ENCODE measurements at regions not wholly inside any gene's neighbourhood (a gene's known extent, or its start where the extent isn't known, plus 50 kb on each side); places are given as distances from the start of the nearest gene placed in this dataset.

GRCh38 chr5:165201369-165201768 lies 1696.0 kb downstream of the MAT2B start:
- Mint-ChIP-seq H3K27me3 (no peaks in the 10 kb centered on the region), H3K9me3 (ENCODE audit: insufficient read depth) (no peaks in the 10 kb centered on the region), H3K4me3 (no peak overlapping the region), H3K4me1 (no peaks in the 10 kb centered on the region), H3K27ac (no peak overlapping the region)
- Histone ChIP-seq H3K27me3 (replicated peaks in 1 of 4; ENCODE audit: control extremely low read depth in 1 of 4, control insufficient read depth in 3 of 4, insufficient read depth in 4 of 4, low read length in 3 of 4) (no peaks in the 10 kb centered on the region), H3K36me3 (replicated peaks in 1 of 2; ENCODE audit: control extremely low read depth in 1 of 2, control insufficient read depth in 1 of 2, extremely low read depth in 1 of 2, insufficient read depth in 2 of 2, low read length in 1 of 2) (no peaks in the 10 kb centered on the region), H3K4me3 (ENCODE audit: control extremely low read depth in 1 of 5, extremely low read depth in 1 of 5, insufficient read depth in 1 of 5, low read depth in 2 of 5, low read length in 4 of 5) (no peak overlapping the region), H3K4me1 (ENCODE audit: control insufficient read depth in 2 of 2, insufficient read depth in 2 of 2, low read length in 2 of 2) (no peaks in the 10 kb centered on the region), H3K79me2 (ENCODE audit: control insufficient read depth, insufficient read depth, low read length) (no peaks in the 10 kb centered on the region), H4K20me1 (ENCODE audit: control insufficient read depth, insufficient read depth, low read length, poor library complexity, severe bottlenecking) (no peaks in the 10 kb centered on the region), H3K4me2 (replicated peaks; ENCODE audit: low read depth, low read length, poor library complexity, severe bottlenecking) (no peak overlapping the region), H2AFZ (ENCODE audit: insufficient read depth, low read depth, low read length, poor library complexity, severe bottlenecking) (no peak overlapping the region), H3K27ac (ENCODE audit: low read length in 2 of 2) (no peak overlapping the region), H3K9me3 (ENCODE audit: control extremely low read depth in 1 of 3, control insufficient read depth in 2 of 3, insufficient read depth in 1 of 3, low read length in 2 of 3) (no peaks in the 10 kb centered on the region), H3K9ac (ENCODE audit: low read length) (no peak overlapping the region)
- CTCF ChIA-PET: no interaction called here
- WGBS (ENCODE audit: insufficient coverage): no CpG with 5 or more reads among the region's 3 CpGs
- intact Hi-C loops (cut with micrococcal nuclease): no loop called here
- no peak for TF ChIP-seq EZH2 (IDR thresholded peaks at IDR 0.05; ENCODE audit: borderline replicate concordance, insufficient read depth, low read depth, low read length, poor library complexity, severe bottlenecking)
- TF ChIP-seq, protein P1, sequence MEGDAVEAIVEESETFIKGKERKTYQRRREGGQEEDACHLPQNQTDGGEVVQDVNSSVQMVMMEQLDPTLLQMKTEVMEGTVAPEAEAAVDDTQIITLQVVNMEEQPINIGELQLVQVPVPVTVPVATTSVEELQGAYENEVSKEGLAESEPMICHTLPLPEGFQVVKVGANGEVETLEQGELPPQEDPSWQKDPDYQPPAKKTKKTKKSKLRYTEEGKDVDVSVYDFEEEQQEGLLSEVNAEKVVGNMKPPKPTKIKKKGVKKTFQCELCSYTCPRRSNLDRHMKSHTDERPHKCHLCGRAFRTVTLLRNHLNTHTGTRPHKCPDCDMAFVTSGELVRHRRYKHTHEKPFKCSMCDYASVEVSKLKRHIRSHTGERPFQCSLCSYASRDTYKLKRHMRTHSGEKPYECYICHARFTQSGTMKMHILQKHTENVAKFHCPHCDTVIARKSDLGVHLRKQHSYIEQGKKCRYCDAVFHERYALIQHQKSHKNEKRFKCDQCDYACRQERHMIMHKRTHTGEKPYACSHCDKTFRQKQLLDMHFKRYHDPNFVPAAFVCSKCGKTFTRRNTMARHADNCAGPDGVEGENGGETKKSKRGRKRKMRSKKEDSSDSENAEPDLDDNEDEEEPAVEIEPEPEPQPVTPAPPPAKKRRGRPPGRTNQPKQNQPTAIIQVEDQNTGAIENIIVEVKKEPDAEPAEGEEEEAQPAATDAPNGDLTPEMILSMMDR (IDR thresholded peaks at IDR 0.05): no peak
- no peak for ATAC-seq (ENCODE audit: low read depth)
- no peak for DNase-seq
- POLR2A ChIA-PET: no interaction called here

DNA sequence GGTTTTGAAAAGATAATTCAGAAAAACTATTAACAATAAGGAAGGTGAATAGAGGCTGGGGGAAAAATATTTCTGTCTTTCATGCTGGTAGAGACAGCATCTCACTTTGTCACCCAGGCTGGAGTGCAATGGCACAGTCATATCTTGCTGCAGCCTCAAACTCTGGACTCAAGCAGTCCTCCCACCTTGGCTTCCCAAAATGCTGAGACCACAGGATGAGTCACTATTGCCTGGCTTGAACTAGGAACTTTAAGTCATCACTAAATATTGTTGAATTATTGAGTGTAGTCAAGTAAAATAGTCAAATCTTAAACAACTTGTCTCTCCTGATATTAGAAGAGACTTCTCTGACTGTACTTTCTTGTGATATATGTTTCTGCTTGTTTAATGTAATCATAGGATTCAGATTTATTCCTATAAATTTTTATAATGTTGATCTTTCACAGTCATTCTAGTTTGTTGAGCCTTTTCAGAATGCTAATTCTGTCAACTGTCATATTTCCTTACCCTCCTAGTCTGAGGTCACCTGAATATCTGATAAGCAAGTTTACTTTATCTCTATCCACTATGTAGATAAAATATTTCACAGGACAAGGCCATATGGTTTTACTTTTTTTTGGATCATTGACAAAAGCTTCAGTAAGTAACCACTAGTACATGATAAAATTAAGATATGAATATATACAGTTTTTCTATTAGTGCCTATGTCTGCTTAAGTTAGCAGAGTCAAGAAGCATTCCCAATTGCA lies 1696.5 kb downstream of the MAT2B start:
- no peak for TF ChIP-seq EZH2 (IDR thresholded peaks at IDR 0.05; ENCODE audit: borderline replicate concordance, insufficient read depth, low read depth, low read length, poor library complexity, severe bottlenecking)
- TF ChIP-seq, protein P1 (IDR thresholded peaks at IDR 0.05): no peak

More for the DNA sequence above, 1696.5 kb downstream of the MAT2B start:
- Mint-ChIP-seq H3K27ac (no peak overlapping the region), H3K9me3 (ENCODE audit: insufficient read depth) (no peaks in the 10 kb centered on the region), H3K4me3 (no peak overlapping the region), H3K4me1 (no peaks in the 10 kb centered on the region), H3K27me3 (no peaks in the 10 kb centered on the region)
- Histone ChIP-seq H3K27ac (ENCODE audit: low read length in 2 of 2) (no peak overlapping the region), H3K27me3 (replicated peaks in 1 of 4; ENCODE audit: control extremely low read depth in 1 of 4, control insufficient read depth in 3 of 4, insufficient read depth in 4 of 4, low read length in 3 of 4) (no peaks in the 10 kb centered on the region), H3K9ac (ENCODE audit: low read length) (no peak overlapping the region), H3K9me3 (ENCODE audit: control extremely low read depth in 1 of 3, control insufficient read depth in 2 of 3, insufficient read depth in 1 of 3, low read length in 2 of 3) (no peaks in the 10 kb centered on the region), H2AFZ (ENCODE audit: insufficient read depth, low read depth, low read length, poor library complexity, severe bottlenecking) (no peak overlapping the region), H3K4me3 (ENCODE audit: control extremely low read depth in 1 of 5, extremely low read depth in 1 of 5, insufficient read depth in 1 of 5, low read depth in 2 of 5, low read length in 4 of 5) (no peak overlapping the region), H3K4me1 (ENCODE audit: control insufficient read depth in 2 of 2, insufficient read depth in 2 of 2, low read length in 2 of 2) (no peaks in the 10 kb centered on the region), H4K20me1 (ENCODE audit: control insufficient read depth, insufficient read depth, low read length, poor library complexity, severe bottlenecking) (no peaks in the 10 kb centered on the region), H3K4me2 (replicated peaks; ENCODE audit: low read depth, low read length, poor library complexity, severe bottlenecking) (no peak overlapping the region), H3K36me3 (replicated peaks in 1 of 2; ENCODE audit: control extremely low read depth in 1 of 2, control insufficient read depth in 1 of 2, extremely low read depth in 1 of 2, insufficient read depth in 2 of 2, low read length in 1 of 2) (no peaks in the 10 kb centered on the region), H3K79me2 (ENCODE audit: control insufficient read depth, insufficient read depth, low read length) (no peaks in the 10 kb centered on the region)
- intact Hi-C loops (cut with micrococcal nuclease): no loop called here
- ATAC-seq (ENCODE audit: low read depth): no peak
- no peak for DNase-seq
- ChIA-PET CTCF (no interaction called here), POLR2A (no interaction called here)
